PC-3 (cell line): ENCODE measurements at regions not wholly inside any gene's neighbourhood (a gene's known extent, or its start where the extent isn't known, plus 50 kb on each side); places are given as distances from the start of the nearest gene placed in this dataset.

Experiments used
- ATAC-seq: fragments of 200-7000 bp; cut with Tn5 transposase; 2 replicates; pipeline ENCODE4 v1.9.1; 2020; ENCODE audit warnings: mild to moderate bottlenecking, moderate library complexity
- BruUV-seq: library from RNA; stranded (reverse); fragments of 400-500 nt; replicated peaks from 2 replicates; lab custom pipeline; 2021; lab: Mats Ljungman, UMichigan
- CTCF ChIA-PET: fragments of 300-600 bp; sonication (Branson Sonifier 250); formaldehyde crosslinking; loops from one replicate; lab custom pipeline; 2022; ENCODE audit warnings: antibody characterized with exemption; lab: Charles Lee
- POLR2A ChIA-PET: fragments of 300-600 bp; sonication (Branson Sonifier 250); formaldehyde crosslinking; loops from one replicate; lab custom pipeline; 2022; ENCODE audit warnings: antibody characterized with exemption; ENCODE audit not compliant: unreplicated experiment; lab: Charles Lee
- DNase-seq: peaks from one replicate; pipeline ENCODE4 v3.0.0-alpha.2; 2015
- H2AFZ ChIP-seq: fragments of 300-600 bp; sonication (generic); 2 replicates; pipeline ENCODE4 v1.6.0; 2016; ENCODE audit warnings: antibody characterized with exemption, low read length
- H3F3A ChIP-seq: fragments of 300-600 bp; sonication (generic); one replicate; pipeline ENCODE4 v1.6.0; 2017; ENCODE audit warnings: antibody characterized with exemption, low read length, control low read depth, mild to moderate bottlenecking; ENCODE audit not compliant: unreplicated experiment
- H3K27ac ChIP-seq: fragments of 300-600 bp; sonication (generic); 2 replicates; pipeline ENCODE4 v1.5.1; 2016; ENCODE audit warnings: mild to moderate bottlenecking, low read length
- H3K27me3 ChIP-seq: fragments of 300-600 bp; sonication (generic); 2 replicates; pipeline ENCODE4 v1.6.1; 2016; ENCODE audit warnings: low read length, mixed read lengths
- H3K36me3 ChIP-seq: fragments of 300-600 bp; sonication (generic); 2 replicates; pipeline ENCODE4 v1.6.1; 2016; ENCODE audit warnings: low read depth, mixed run types, low read length, mixed read lengths
- H3K4me1 ChIP-seq: fragments of 300-600 bp; sonication (generic); 2 replicates; pipeline ENCODE4 v1.5.1; 2016; ENCODE audit warnings: low read length; ENCODE audit not compliant: insufficient read depth
- H3K4me2 ChIP-seq: fragments of 300-600 bp; sonication (generic); 2 replicates; pipeline ENCODE4 v1.6.0; 2016; ENCODE audit warnings: low read length
- H3K4me3 ChIP-seq: fragments of 300-600 bp; sonication (generic); 2 replicates; pipeline ENCODE4 v1.5.1; 2016; ENCODE audit warnings: mild to moderate bottlenecking, low read length, mixed read lengths
- H3K79me2 ChIP-seq: fragments of 300-600 bp; sonication (generic); 2 replicates; pipeline ENCODE4 v1.6.1; 2017; ENCODE audit warnings: low read length, mixed read lengths
- H3K9ac ChIP-seq: fragments of 300-600 bp; sonication (generic); 2 replicates; pipeline ENCODE4 v1.6.0; 2016; ENCODE audit warnings: mild to moderate bottlenecking, low read length
- H3K9me2 ChIP-seq: fragments of 300-600 bp; sonication (generic); replicated peaks from 2 replicates; pipeline ENCODE4 v1.6.1; 2016; ENCODE audit warnings: mixed run types, low read length, mixed read lengths
- H3K9me3 ChIP-seq: fragments of 300-600 bp; sonication (generic); 2 replicates; pipeline ENCODE4 v1.6.1; 2016; ENCODE audit warnings: low read length, mixed read lengths
- H4K20me1 ChIP-seq: fragments of 300-600 bp; sonication (generic); 2 replicates; pipeline ENCODE4 v1.6.1; 2016; ENCODE audit warnings: low read length, mixed read lengths
- CTCF ChIP-seq: fragments of 300-600 bp; sonication (generic); conservative IDR thresholded peaks from 2 replicates; pipeline ENCODE4 v1.5.1; 2017; ENCODE audit warnings: antibody characterized with exemption, low read depth, mild to moderate bottlenecking, low read length
- EZH2 ChIP-seq: fragments of 300-600 bp; sonication (generic); IDR thresholded peaks from one replicate; pipeline ENCODE4 v1.6.1; 2017; ENCODE audit warnings: antibody characterized with exemption, mild to moderate bottlenecking, low read length; ENCODE audit not compliant: unreplicated experiment
- EZH2phosphoT487 ChIP-seq: fragments of 300-600 bp; sonication (generic); IDR thresholded peaks from 2 replicates; pipeline ENCODE4 v1.6.1; 2018; ENCODE audit warnings: mild to moderate bottlenecking, antibody characterized with exemption, low read length, borderline replicate concordance
- intact Hi-C: fragments of 100-400 bp; cut with micrococcal nuclease; formaldehyde crosslinking; loops from 2 replicates; pipeline ENCODE4 v1.9.0; 2023

GRCh38 chr9:12884736-12885395 lies 110.0 kb downstream of the LURAP1L start:
- Histone ChIP-seq H2AFZ (no peak overlapping the region), H3K27me3 (no peaks in the 10 kb centered on the region), H3K4me3 (no peak overlapping the region), H3K27ac (peak overlapping the region; percentile 44; the same call in 1 of the 2 replicates), H3K9ac (no peak overlapping the region; the same call in 1 of the 2 replicates), H3K79me2 (no peaks in the 10 kb centered on the region), H4K20me1 (no peaks in the 10 kb centered on the region), H3K9me2 (no peaks in the 10 kb centered on the region), H3F3A (no peaks in the 10 kb centered on the region), H3K36me3 (no peaks in the 10 kb centered on the region), H3K9me3 (no peaks in the 10 kb centered on the region), H3K4me2 (no peak overlapping the region), H3K4me1 (peaks cover 18% of the 10 kb centered on the region)
- intact Hi-C loops: loop anchor here (1.0 to 5.0 kb wide), 9 partner anchors 38 to 203 kb away; no protein-coding TSS in a partner anchor
- no TSS peak for BruUV-seq
- ChIA-PET POLR2A (interaction anchor here (0.6 to 0.9 kb wide), 3 partner anchors 32 to 100 kb away, joined by 3 to 7 read pairs (median 3); no protein-coding TSS in a partner anchor), CTCF (interaction anchor here (0.6 to 1.6 kb wide), 11 partner anchors 10 to 182 kb away, joined by 3 to 14 read pairs (median 7); no protein-coding TSS in a partner anchor)
- TF ChIP-seq CTCF (peak; percentile 82), EZH2phosphoT487 (no peak), EZH2 (no peak)
- DNase-seq (peak; percentile 84), ATAC-seq (peak; percentile 89)

GRCh38 chr9:12889402-12890106 lies 114.7 kb downstream of the LURAP1L start:
- H3K9me2 ChIP-seq: no peaks in the 10 kb centered on the region
- no peaks in the 10 kb centered on the region for H4K20me1 ChIP-seq
- H3K4me2 ChIP-seq: no peak overlapping the region
- no peak for TF ChIP-seq CTCF
- TF ChIP-seq EZH2phosphoT487: no peak
- H3K36me3 ChIP-seq: no peaks in the 10 kb centered on the region
- BruUV-seq: no TSS peak
- H3K79me2 ChIP-seq: no peaks in the 10 kb centered on the region
- POLR2A ChIA-PET: no interaction called here
- no peak overlapping the region for H3K27ac ChIP-seq
- 0 out of 2 replicates have a peak, but pooled peaks cover 4% of the 10 kb centered on the region for H3K9me3 ChIP-seq
- no peak for DNase-seq
- no peaks in the 10 kb centered on the region for H3K27me3 ChIP-seq
- H3K4me3 ChIP-seq: no peak overlapping the region
- H3K9ac ChIP-seq: no peak overlapping the region
- no peaks in the 10 kb centered on the region for H3F3A ChIP-seq
- H2AFZ ChIP-seq: no peak overlapping the region
- H3K4me1 ChIP-seq: 0 out of 2 replicates have a peak, but pooled peaks cover 3% of the 10 kb centered on the region
- intact Hi-C loops: no loop called here
- CTCF ChIA-PET: no interaction called here
- no peak for ATAC-seq
